Glomerular visceral epithelial cell (primary cell): ENCODE measurements at regions not wholly inside any gene's neighbourhood (a gene's known extent, or its start where the extent isn't known, plus 50 kb on each side); places are given as distances from the start of the nearest gene placed in this dataset.
"Not testable (repeated sequence)": the region's sequence is repeated elsewhere in the genome, so short reads cannot be mapped to it uniquely, and the experiment has no call there.

Experiments used
- DNase-seq: peaks from one replicate; pipeline ENCODE4 v3.0.0-alpha.2; 2016; ENCODE audit errors: extremely low spot score

- no peak for DNase-seq
Measured at GRCh38 chr3:94500146-94500545, 437.3 kb downstream of the NSUN3 start.

- not testable (repeated sequence) for DNase-seq
Measured at GRCh38 chr3:94507354-94507753, 444.5 kb downstream of the NSUN3 start.

GRCh38 chr3:94512876-94513275 is 450.0 kb downstream of the NSUN3 start:
- no peak for DNase-seq

GRCh38 chr3:94513600-94513999 is 450.7 kb downstream of the NSUN3 start:
- no peak for DNase-seq

GRCh38 chr3:94515983-94516382 is 453.1 kb downstream of the NSUN3 start:
- no peak for DNase-seq

GRCh38 chr3:94520364-94520763 is 457.5 kb downstream of the NSUN3 start:
- no peak for DNase-seq

GRCh38 chr3:94522488-94522887 is 459.6 kb downstream of the NSUN3 start:
- DNase-seq: peak; percentile 1

- no peak for DNase-seq
Measured at GRCh38 chr3:94524102-94524919, 461.4 kb downstream of the NSUN3 start.

- DNase-seq: no peak
Measured at GRCh38 chr3:94525043-94525442, 462.2 kb downstream of the NSUN3 start.

DNA sequence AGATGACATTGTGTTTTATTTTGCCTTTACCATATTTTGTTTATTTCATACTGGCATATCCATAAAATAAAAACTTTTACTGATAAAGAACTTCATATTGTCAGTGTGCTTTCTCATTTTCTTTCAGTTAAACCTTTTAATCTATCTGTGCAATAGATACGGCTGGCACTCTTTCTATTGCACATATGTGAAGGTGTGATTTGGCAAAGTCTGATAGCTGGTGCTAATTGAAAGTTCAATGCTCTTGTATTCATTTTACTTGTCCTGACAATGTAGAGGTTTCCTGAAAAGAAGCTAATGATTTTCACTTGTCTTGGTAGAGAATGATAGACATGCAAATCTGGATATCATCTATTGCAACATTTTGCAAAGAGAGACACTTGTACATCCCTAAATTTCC is 467.0 kb downstream of the NSUN3 start:
- no peak for DNase-seq

DNA sequence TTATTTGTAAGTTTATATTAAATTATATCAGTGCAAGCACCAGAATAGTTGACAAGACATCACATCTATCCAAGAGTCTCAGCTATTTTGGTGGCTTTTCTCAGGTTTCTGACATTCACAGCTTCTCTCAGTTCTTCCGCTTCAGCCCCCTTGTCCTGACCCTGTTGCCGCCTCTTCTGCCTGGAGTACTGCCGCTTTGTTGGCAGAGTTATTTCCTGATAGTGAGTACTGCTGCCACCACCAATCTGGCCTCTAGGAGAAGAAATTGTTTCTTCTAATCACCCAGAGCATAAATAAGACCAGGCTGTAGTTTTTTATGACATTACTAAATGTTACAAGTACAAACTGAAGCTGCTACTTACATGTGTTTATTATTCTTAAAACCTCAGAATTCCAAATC is 470.1 kb downstream of the NSUN3 start:
- no peak for DNase-seq

- DNase-seq: no peak
Measured at GRCh38 chr3:94539937-94540336, 477.1 kb downstream of the NSUN3 start.

GRCh38 chr3:94543161-94543560 is 480.3 kb downstream of the NSUN3 start:
- no peak for DNase-seq

GRCh38 chr3:94544131-94544789 is 481.4 kb downstream of the NSUN3 start:
- DNase-seq: no peak

GRCh38 chr3:94548581-94549316 is 485.9 kb downstream of the NSUN3 start:
- no peak for DNase-seq

DNA sequence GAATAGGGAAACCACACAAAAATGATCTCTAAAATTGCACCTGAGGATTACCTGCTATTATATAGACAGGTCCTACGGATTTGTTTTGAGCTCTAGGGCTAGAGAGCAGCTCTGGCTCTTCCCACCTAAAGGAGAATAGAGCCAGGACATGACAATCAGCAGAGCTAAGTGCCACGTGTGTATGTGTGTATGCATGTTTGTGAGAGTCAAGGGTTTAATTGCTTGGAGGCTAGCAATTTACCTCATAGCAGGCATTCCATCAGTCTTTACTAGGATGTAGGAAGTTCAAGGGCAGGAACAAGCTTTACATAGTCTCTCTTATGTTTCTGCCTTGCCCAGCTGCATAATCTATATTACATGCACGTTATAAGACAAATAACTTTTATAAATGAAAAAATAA is 498.2 kb downstream of the NSUN3 start:
- DNase-seq: no peak

GRCh38 chr3:94564247-94564646 is 501.4 kb downstream of the NSUN3 start:
- DNase-seq: no peak

- no peak for DNase-seq
Measured at GRCh38 chr3:94568041-94568440, 505.2 kb downstream of the NSUN3 start.

- DNase-seq: no peak
Measured at GRCh38 chr3:94573337-94573736, 510.5 kb downstream of the NSUN3 start.

- DNase-seq: no peak
Measured at GRCh38 chr3:94587291-94587690, 524.4 kb downstream of the NSUN3 start.

GRCh38 chr3:94593526-94594150 is 530.8 kb downstream of the NSUN3 start:
- DNase-seq: no peak

DNA sequence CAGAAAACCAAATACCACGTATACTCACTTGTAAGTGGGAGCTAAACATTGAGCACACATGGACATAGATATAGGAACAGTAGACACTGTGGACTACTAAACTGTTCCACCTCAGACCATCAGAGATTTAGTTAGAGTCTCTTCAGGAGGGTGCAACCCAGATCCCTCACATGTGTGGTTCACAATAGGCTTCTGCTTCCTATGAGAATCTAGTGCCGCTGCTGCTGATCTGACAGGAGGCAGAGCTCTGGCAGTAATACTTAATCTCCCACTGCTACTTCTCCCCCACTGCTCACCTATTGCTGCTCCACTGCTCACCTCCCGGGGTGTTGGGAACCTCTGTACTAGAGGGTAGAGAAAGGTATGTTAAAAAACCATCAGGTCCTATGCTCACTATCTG is 533.3 kb downstream of the NSUN3 start:
- no peak for DNase-seq
